Activated T-cell treated with anti-CD3 and anti-CD28 coated beads, Interleukin-2, amount 50 U/mL, for 72 hours (primary cell): ENCODE measurements at regions not wholly inside any gene's neighbourhood (a gene's known extent, or its start where the extent isn't known, plus 50 kb on each side); places are given as distances from the start of the nearest gene placed in this dataset.

Experiments used
- ATAC-seq, 2 donors: fragments of 150-1000 bp; cut with Tn5 transposase; replicated peaks in 1 of 2; 2 replicates each; pipeline ENCODE4 v1.10.0; 2021; ENCODE audit warnings: moderate library complexity in 2 of 2, mild to moderate bottlenecking in 1 of 2
- DNase-seq, 2 donors: peaks; one replicate each; pipeline ENCODE4 v3.0.0; 2021 to 2022; ENCODE audit warnings: mixed read lengths in 1 of 2
- H3K27ac Mint-ChIP-seq: one replicate; pipeline ENCODE4 v1.8.0; 2022; ENCODE audit warnings: mild to moderate bottlenecking, moderate library complexity, mixed read lengths
- H3K27me3 Mint-ChIP-seq: one replicate; pipeline ENCODE4 v1.8.0; 2022; ENCODE audit warnings: low read depth, mixed read lengths
- H3K36me3 Mint-ChIP-seq, 2 donors: one replicate each; pipeline ENCODE4 v1.8.0; 2022; ENCODE audit warnings: mixed read lengths in 2 of 2, mild to moderate bottlenecking in 1 of 2; ENCODE audit not compliant: insufficient read depth in 2 of 2
- H3K4me1 Mint-ChIP-seq: one replicate; pipeline ENCODE4 v1.8.0; 2022; ENCODE audit warnings: low read depth, mixed read lengths
- H3K4me3 Mint-ChIP-seq, 2 donors: one replicate each; pipeline ENCODE4 v1.8.0; 2022; ENCODE audit warnings: mild to moderate bottlenecking in 2 of 2, mixed read lengths in 2 of 2, moderate library complexity in 2 of 2
- H3K9me3 Mint-ChIP-seq, 2 donors: one replicate each; pipeline ENCODE4 v1.8.0; 2022; ENCODE audit warnings: mixed read lengths in 2 of 2

- H3K4me1 Mint-ChIP-seq: peaks cover 4% of the 10 kb centered on the region
- H3K4me3 Mint-ChIP-seq: no peak overlapping the region
- ATAC-seq: no peak
- H3K36me3 Mint-ChIP-seq: peaks cover 0 to 4% of the 10 kb centered on the region in 2 donors
- no peak for DNase-seq
- H3K9me3 Mint-ChIP-seq: peaks cover 0 to 3% of the 10 kb centered on the region in 2 donors
- peaks cover 9% of the 10 kb centered on the region for H3K27me3 Mint-ChIP-seq
- no peak overlapping the region for H3K27ac Mint-ChIP-seq
These were observed 53.7 kb upstream of the HRH2 start for GRCh38 chr5:175603987-175604739.

DNA sequence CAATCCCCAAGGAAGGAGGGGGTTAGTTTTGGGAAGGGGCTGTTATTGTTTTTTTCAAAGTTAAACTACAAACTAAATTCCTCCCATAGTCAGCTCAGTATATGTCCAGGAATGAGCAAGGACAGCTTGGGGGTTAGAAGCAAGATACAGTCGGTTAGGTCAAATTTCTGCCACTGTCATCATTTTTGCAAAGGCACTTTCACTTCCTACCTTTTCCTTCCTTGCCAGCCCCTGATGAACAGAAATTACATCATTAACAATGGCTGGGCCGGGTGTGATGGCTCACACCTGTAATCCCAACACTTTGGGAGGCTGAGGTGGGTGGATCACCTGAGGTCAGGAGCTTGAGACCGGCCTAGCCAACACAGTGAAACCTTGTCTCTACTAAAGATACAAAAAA lies 51.5 kb upstream of the HRH2 start:
- ATAC-seq (no peak), DNase-seq (no peak)
- no peak overlapping the region for H3K27ac Mint-ChIP-seq
- H3K4me1 Mint-ChIP-seq: peaks cover 23% of the 10 kb centered on the region
- peaks cover 0 to 3% of the 10 kb centered on the region in 2 donors for H3K9me3 Mint-ChIP-seq
- H3K27me3 Mint-ChIP-seq: peaks cover 13% of the 10 kb centered on the region
- H3K4me3 Mint-ChIP-seq: no peak overlapping the region
- peaks cover 0 to 6% of the 10 kb centered on the region in 2 donors for H3K36me3 Mint-ChIP-seq
